GM18517 (cell line): ENCODE measurements at regions not wholly inside any gene's neighbourhood (a gene's known extent, or its start where the extent isn't known, plus 50 kb on each side); places are given as distances from the start of the nearest gene placed in this dataset.

Source experiments
- ATAC-seq: cut with Tn5 transposase; IDR thresholded peaks from one replicate; pipeline ENCODE4 v1.9.1; 2021; ENCODE audit warnings: mild to moderate bottlenecking, moderate library complexity; ENCODE audit not compliant: unreplicated experiment

DNA sequence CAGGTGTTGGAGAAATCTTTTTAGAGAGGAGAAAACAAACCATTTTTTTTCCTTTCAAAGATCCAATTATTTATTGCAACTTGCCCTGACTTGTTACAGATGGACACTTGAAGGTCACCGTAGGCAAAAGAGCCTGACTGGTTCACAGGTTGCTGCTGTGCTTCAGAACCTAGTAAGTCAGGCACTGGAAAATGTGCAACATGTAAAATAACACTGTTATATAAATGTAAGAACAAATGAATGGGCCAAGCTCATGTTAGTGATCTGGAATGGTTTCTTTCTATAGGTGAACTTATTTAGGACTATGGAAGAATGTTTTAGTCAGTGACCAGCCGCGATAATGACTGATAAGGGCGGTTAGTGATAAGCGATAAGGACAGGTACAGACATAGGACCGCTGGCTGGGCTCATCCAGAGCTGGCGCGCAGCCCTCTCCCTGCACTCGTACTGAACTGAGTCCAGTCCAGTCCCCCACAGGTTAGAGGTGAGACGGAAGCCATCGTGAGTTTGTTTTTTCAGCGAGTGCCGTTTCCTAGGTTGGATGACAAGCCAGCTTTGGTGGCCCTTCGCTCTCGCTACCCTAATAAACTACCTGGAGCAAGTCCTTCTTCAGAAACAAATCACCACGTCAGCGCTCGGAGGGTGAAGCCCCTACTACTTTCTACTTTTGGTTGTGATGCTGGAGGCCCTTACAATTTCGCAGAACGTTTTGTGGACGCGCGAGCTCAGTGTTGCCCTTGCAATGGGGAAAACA, 94.4 kb upstream of the PRDM1 start:
- peak; percentile 14 for ATAC-seq

GRCh38 chr6:105990151-105990550, 96.0 kb upstream of the PRDM1 start:
- no peak for ATAC-seq

GRCh38 chr6:105988812-105989577, 97.1 kb upstream of the PRDM1 start:
- no peak for ATAC-seq

DNA sequence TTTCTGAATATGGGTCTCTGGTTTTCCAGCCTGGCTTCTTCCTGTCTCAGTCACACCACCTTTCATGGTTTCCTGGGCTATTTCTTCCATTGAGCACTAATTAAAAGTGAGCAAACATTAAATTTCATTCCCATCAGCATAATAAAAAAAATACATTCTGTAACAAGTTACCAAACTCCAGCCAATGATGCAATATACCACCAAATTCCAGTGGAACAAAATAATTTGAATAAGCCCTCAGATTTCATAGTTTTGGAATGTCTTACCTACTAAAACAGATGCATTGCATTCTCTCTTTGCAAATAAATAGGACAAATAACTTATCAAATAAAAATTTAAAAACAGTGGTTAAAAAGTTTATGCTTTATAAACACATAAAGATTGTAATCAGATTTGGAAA, 97.8 kb upstream of the PRDM1 start:
- ATAC-seq = no peak

- ATAC-seq = no peak
These were observed 98.6 kb upstream of the PRDM1 start for GRCh38 chr6:105987516-105987915.

GRCh38 chr6:105986998-105987397, 99.1 kb upstream of the PRDM1 start:
- no peak for ATAC-seq

GRCh38 chr6:105985816-105986632, 100.1 kb upstream of the PRDM1 start:
- ATAC-seq = no peak

DNA sequence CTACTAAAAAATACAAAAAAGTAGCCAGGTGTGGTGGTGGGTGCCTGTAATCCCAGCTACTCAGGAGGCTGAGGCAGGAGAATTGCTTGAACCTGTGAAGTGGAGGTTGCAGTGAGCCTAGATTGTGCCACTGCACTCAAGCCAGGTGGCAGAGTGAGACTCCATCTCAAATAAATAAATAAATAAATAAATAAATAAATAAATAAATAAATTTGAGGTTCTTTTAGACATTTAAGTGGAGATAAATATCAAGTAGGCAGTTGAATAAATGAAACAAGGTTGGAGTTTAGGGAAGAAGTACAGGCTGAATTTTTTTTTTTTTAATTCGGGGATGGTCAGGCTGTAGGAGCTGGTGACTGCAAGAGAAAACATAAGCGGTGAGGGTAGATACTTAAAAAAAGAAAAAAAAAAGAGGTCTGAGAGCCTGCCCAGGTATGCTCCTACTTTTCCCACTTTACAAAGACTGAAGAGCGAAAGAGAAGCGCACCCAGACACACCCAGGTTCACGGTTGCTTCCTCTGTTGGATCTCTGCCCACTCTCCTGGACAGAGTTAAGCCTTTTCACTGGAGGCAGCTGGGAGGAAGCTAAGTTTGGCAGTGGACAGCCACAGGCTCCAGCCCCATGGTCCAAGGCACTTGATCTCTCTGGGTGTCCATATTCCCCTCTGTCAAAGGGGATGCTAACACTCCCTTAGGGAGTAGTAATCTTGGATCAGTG, 100.9 kb upstream of the PRDM1 start:
- ATAC-seq = no peak

GRCh38 chr6:105983763-105984162, 102.4 kb upstream of the PRDM1 start:
- no peak for ATAC-seq

DNA sequence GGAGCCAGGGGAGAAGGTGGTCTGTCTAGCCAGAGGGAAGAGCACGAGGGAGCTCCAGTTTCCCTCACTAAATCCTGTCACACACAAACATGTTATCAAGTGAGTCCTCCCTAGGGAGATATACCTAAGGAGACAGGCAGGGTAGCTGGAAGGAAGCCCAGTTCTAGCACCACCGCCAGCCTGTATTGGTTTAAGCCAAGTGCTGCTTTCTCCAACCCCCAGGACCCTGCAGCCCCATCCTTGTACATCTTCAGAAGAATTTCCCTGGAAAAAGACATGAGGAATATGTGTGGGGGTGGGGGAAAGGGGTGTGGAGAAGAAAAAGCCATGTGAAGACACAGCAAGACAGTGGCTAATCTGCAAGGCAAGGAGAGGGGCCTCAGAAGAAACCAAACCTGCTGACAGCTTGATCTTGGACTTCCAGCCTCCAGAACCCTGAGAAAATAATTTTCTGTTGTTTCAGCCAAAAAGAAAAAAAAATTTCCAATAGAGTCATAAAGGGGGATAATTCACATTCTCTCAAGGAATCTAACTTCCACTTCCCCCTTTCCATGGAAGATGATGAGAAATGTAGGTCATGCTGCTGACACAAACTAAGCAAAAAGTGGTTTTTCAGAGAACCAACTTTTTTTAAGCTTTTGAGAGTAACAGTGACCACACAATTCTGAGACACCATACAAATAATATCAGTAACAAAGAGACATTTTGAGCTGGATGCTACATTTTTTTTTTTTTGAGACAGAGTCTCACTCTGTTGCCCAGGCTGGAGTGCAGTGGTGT, 103.2 kb upstream of the PRDM1 start:
- ATAC-seq = no peak

DNA sequence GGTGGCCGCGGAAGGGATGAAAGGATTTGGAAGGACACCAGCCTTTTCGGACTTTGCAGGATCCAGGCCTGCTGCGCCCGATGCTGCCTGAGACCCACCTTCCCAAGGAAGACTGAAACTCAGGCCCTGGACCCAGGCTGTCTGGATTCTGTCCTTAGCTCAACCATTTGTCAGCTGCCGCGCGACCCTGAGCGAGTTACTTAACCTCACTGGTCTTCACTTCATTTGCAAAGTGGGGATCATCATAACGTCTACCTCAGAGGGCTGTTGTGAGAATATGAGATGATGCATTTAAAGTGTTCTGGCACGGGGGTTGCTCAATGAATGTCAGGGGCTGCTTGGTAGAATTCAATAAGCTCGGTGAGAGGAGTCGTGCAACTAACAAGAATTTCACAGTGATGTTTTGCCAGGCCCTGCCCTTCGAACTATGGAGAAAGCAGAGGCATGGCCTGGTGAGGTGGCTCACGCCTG, 104.2 kb upstream of the PRDM1 start:
- no peak for ATAC-seq

GRCh38 chr6:105981002-105981887, 104.9 kb upstream of the PRDM1 start:
- ATAC-seq = no peak

- ATAC-seq = no peak
These were observed 107.2 kb upstream of the PRDM1 start for GRCh38 chr6:105978974-105979373.

DNA sequence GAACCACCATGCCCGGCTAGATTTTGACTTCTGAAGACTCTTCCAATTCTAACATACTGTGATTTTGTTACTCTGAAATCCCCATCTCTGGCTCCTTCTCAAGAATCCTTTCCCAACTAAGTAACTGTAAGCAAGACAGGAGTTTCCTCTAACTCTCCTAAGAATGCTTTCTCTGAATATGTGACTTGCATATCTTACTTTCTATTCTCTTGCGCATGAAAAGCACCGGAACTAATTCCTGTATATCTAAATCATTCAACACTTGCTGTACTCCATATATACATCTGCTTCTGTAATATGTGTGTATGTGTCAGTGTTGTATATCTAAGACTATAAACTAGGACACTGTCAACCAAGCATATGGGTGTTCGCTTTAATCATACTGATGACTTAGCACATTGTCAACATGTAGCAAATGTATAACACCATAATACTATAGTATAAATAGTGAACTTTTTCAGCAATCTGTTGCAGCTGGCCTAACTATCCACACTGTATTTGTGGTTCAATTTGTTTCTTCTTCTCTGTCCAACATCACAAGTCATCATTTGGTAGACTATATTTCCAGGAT, 108.1 kb upstream of the PRDM1 start:
- no peak for ATAC-seq

DNA sequence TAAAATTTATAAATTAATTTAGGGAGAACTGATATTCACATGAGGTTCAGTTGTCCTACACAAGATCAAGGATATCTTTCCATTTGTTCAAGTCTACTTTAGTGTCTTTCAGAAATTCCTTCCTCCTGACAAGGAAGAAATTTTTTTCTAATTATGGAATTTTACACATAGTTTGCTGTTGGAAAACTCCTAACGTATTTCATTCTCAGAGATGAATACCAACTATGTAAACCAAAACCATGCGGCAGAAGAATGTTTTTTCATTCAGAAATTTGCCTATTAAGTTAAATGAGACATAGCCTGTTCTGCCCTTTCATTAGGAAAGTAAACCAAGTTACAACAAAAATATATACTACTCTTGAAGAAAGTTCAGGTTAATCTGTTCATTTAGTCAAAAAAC, 111.2 kb upstream of the PRDM1 start:
- ATAC-seq = no peak

DNA sequence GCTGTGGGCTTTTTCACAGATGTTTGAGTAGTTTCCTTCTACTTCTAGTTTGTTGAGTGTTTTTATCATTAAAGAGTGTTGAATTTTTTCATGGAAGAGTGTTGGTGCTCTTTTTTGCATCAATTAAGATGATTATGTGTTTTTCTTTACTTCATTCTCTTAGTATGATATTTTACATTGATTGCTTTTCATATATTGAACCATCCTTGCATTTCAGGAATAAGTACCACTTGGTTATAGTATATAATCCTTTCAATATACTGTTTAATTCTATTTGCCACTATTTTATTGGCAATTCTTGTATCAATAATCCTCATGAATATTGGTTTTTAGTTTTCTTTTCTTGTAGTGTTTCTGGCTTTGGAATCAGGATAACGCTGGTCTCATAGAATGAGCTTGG, 113.7 kb upstream of the PRDM1 start:
- no peak for ATAC-seq

DNA sequence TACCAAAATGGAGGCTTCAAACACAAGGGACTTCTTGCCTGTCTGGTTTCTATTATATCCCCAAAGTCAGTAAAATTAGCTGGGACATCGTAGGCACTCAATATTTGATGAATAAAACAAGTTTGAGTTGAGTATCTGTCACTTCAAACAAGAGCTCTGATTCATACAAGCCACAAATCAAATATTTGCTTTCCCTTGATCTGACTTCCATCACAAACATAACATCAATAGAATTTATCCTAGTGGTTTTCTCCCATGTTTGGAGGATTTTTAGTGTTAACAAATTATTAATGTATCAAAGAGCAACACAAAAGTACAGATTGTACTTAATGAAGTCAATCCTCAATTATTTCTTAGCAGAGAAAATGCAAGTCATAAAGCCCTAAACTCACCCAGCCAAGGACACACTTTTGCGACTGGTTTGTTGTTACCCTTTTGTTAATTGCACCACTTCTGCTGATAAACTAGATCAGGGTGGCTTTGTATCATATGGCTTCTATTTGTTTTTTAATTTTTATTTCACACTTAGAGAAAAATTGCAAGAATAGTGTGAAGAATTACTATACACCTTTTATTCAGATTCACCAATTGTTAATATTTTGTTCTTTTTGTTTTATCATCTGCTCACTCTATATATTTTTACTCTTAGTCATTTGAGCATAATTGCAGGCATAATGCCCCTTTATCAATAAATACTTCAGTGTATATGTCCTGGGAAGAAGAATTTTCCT, 117.4 kb upstream of the PRDM1 start:
- no peak for ATAC-seq
